DMS53 (cell line): ENCODE measurements at regions not wholly inside any gene's neighbourhood (a gene's known extent, or its start where the extent isn't known, plus 50 kb on each side); places are given as distances from the start of the nearest gene placed in this dataset.

Source experiments
- DNase-seq: peaks from one replicate; lab custom pipeline; 2025; lab: John Stamatoyannopoulos, UW

- DNase-seq = no peak
Observed at GRCh38 chr9:89963280-89963679, 358.5 kb downstream of the GADD45G start.

GRCh38 chr9:89967527-89967926 is 362.7 kb downstream of the GADD45G start:
- DNase-seq = no peak

- DNase-seq = peak; percentile 17
Observed at GRCh38 chr9:89969156-89969675, 364.4 kb downstream of the GADD45G start.

GRCh38 chr9:89969881-89970639 is 365.2 kb downstream of the GADD45G start:
- no peak for DNase-seq

GRCh38 chr9:89970701-89971100 is 365.9 kb downstream of the GADD45G start:
- DNase-seq = no peak

- no peak for DNase-seq
Observed at GRCh38 chr9:89972535-89972934, 367.7 kb downstream of the GADD45G start.

- no peak for DNase-seq
Observed at GRCh38 chr9:89974582-89974981, 369.8 kb downstream of the GADD45G start.

GRCh38 chr9:89975024-89975423 is 370.2 kb downstream of the GADD45G start:
- no peak for DNase-seq

GRCh38 chr9:89975630-89976029 is 370.8 kb downstream of the GADD45G start:
- DNase-seq = no peak

GRCh38 chr9:89978185-89978584 is 373.4 kb downstream of the GADD45G start:
- peak; percentile 71 for DNase-seq

GRCh38 chr9:89980600-89980999 is 375.8 kb downstream of the GADD45G start:
- peak; percentile 36 for DNase-seq

GRCh38 chr9:89982016-89982415 is 377.2 kb downstream of the GADD45G start:
- no peak for DNase-seq

GRCh38 chr9:89983411-89983810 is 378.6 kb downstream of the GADD45G start:
- no peak for DNase-seq

GRCh38 chr9:89984214-89984613 is 379.4 kb downstream of the GADD45G start:
- DNase-seq = peak; percentile 67

GRCh38 chr9:89985068-89985467 is 380.3 kb downstream of the GADD45G start:
- DNase-seq = no peak

- DNase-seq = peak; percentile 42
Observed at GRCh38 chr9:89986190-89986589, 381.4 kb downstream of the GADD45G start.

- DNase-seq = no peak
Observed at GRCh38 chr9:89988458-89988857, 383.6 kb downstream of the GADD45G start.

- DNase-seq = no peak
Observed at GRCh38 chr9:89991204-89991790, 386.5 kb downstream of the GADD45G start.

GRCh38 chr9:89992326-89993198 is 387.8 kb downstream of the GADD45G start:
- DNase-seq = no peak

GRCh38 chr9:89993678-89994630 is 389.1 kb downstream of the GADD45G start:
- DNase-seq = peak; percentile 81

- no peak for DNase-seq
Observed at GRCh38 chr9:89994988-89995613, 390.3 kb downstream of the GADD45G start.
